SK-N-SH treated with all-trans-retinoic acid at 6 μM for 48 hours (cell line): ENCODE measurements at regions not wholly inside any gene's neighbourhood (a gene's known extent, or its start where the extent isn't known, plus 50 kb on each side); places are given as distances from the start of the nearest gene placed in this dataset.

Experiments
- ATAC-seq: fragments of 200-7000 bp; cut with Tn5 transposase; 3 replicates; pipeline ENCODE4 v1.9.1; 2020; ENCODE audit warnings: mild to moderate bottlenecking, moderate library complexity
- ARNTL ChIP-seq: fragments of 450-650 bp; formaldehyde crosslinking; IDR thresholded peaks from 2 replicates; pipeline ENCODE4 v1.5.0; 2020; ENCODE audit warnings: low read depth, mild to moderate bottlenecking, moderate library complexity, borderline replicate concordance
- CSDC2 ChIP-seq: fragments of 250-450 bp; sonication (Bioruptor Pico); IDR thresholded peaks from 2 replicates; pipeline ENCODE4 v1.5.0; 2020; ENCODE audit warnings: mild to moderate bottlenecking, moderate library complexity
- ESRRG ChIP-seq: fragments of 250-450 bp; sonication (Bioruptor Pico); IDR thresholded peaks from 2 replicates; pipeline ENCODE4 v1.6.1; 2021; ENCODE audit warnings: mild to moderate bottlenecking
- OSR1 ChIP-seq: fragments of 250-450 bp; sonication (Bioruptor Pico); IDR thresholded peaks from 2 replicates; pipeline ENCODE4 v1.8.0; 2022; ENCODE audit warnings: moderate library complexity, mild to moderate bottlenecking, inconsistent platforms
- PPARA ChIP-seq: fragments of 250-450 bp; sonication (Bioruptor Pico); IDR thresholded peaks from 2 replicates; pipeline ENCODE4 v1.5.0; 2020; ENCODE audit warnings: mild to moderate bottlenecking, borderline replicate concordance
- TCF4 ChIP-seq: fragments of 250-450 bp; sonication (Bioruptor Pico); IDR thresholded peaks from 2 replicates; pipeline ENCODE4 v1.8.0; 2021; ENCODE audit warnings: mild to moderate bottlenecking, moderate library complexity, borderline replicate concordance
- TOX ChIP-seq: fragments of 250-450 bp; sonication (Bioruptor Pico); IDR thresholded peaks from 2 replicates; pipeline ENCODE4 v1.8.0; 2021; ENCODE audit warnings: mild to moderate bottlenecking, moderate library complexity, borderline replicate concordance
- ZC3H10 ChIP-seq: fragments of 250-450 bp; sonication (Bioruptor Pico); IDR thresholded peaks from 2 replicates; pipeline ENCODE4 v1.5.1; 2021; ENCODE audit warnings: mild to moderate bottlenecking, moderate library complexity
- ZFP3 ChIP-seq: fragments of 250-450 bp; sonication (Bioruptor Pico); IDR thresholded peaks from 2 replicates; pipeline ENCODE4 v1.5.0; 2020; ENCODE audit warnings: mild to moderate bottlenecking, moderate library complexity
- ZFP30 ChIP-seq: fragments of 450-650 bp; formaldehyde crosslinking; IDR thresholded peaks from 2 replicates; pipeline ENCODE4 v1.5.0; 2022; ENCODE audit warnings: mild to moderate bottlenecking, moderate library complexity
- ZNF70 ChIP-seq: fragments of 450-650 bp; formaldehyde crosslinking; IDR thresholded peaks from 2 replicates; pipeline ENCODE4 v1.5.0; 2020; ENCODE audit warnings: mild to moderate bottlenecking, moderate library complexity
- ZNF8 ChIP-seq: fragments of 450-650 bp; formaldehyde crosslinking; IDR thresholded peaks from 2 replicates; pipeline ENCODE4 v1.5.0; 2020; ENCODE audit warnings: mild to moderate bottlenecking, moderate library complexity
- TF ChIP-seq, protein P1 (sequence below): fragments of 250-450 bp; sonication (Bioruptor Pico); IDR thresholded peaks from 2 replicates; pipeline ENCODE4 v1.5.0; 2020; ENCODE audit warnings: mild to moderate bottlenecking, moderate library complexity
- TF ChIP-seq, protein P2 (sequence below): fragments of 250-450 bp; sonication (Bioruptor Pico); IDR thresholded peaks from 2 replicates; pipeline ENCODE4 v1.8.0; 2021; ENCODE audit warnings: low read depth, mild to moderate bottlenecking, moderate library complexity, borderline replicate concordance
- TF ChIP-seq, protein P3 (sequence below): fragments of 250-450 bp; sonication (Bioruptor Pico); IDR thresholded peaks from 2 replicates; pipeline ENCODE4 v1.5.1; 2021; ENCODE audit warnings: mild to moderate bottlenecking, moderate library complexity
- TF ChIP-seq, protein P4 (sequence below): fragments of 250-450 bp; sonication (Bioruptor Pico); IDR thresholded peaks from 2 replicates; pipeline ENCODE4 v1.5.1; 2020; ENCODE audit warnings: low read depth, mild to moderate bottlenecking, moderate library complexity
- TF ChIP-seq, protein P5 (sequence below): fragments of 250-450 bp; sonication (Bioruptor Pico); IDR thresholded peaks from 2 replicates; pipeline ENCODE4 v1.8.0; 2020; ENCODE audit warnings: mild to moderate bottlenecking, moderate library complexity, borderline replicate concordance

DNA sequence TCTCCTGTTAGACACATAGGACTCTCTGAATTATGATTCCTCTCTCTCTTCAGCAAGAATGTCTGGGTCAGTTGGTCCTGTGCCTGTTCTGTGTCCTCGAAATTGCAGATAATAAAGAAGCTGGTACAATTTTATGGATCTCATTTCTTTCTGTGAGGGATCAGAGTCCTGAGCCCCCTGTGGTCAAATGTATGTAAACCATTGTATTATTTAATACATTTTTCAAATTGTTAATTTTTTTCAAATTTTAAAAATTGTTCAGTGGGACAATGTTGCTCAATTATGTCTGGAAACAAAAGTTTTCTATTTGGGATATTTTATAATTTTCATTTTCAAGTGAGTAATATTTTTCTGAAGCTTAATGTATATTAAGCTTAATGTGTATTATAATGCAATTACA is 513.5 kb downstream of the CCER1 start:
- no peak for ATAC-seq
- TF ChIP-seq OSR1 (no peak), ZNF8 (no peak), TCF4 (CRISPR knock-in tag) (no peak), ESRRG (CRISPR knock-in tag) (no peak), ZC3H10 (CRISPR knock-in tag) (no peak), ZFP3 (CRISPR knock-in tag) (no peak)
- TF ChIP-seq, protein P1, sequence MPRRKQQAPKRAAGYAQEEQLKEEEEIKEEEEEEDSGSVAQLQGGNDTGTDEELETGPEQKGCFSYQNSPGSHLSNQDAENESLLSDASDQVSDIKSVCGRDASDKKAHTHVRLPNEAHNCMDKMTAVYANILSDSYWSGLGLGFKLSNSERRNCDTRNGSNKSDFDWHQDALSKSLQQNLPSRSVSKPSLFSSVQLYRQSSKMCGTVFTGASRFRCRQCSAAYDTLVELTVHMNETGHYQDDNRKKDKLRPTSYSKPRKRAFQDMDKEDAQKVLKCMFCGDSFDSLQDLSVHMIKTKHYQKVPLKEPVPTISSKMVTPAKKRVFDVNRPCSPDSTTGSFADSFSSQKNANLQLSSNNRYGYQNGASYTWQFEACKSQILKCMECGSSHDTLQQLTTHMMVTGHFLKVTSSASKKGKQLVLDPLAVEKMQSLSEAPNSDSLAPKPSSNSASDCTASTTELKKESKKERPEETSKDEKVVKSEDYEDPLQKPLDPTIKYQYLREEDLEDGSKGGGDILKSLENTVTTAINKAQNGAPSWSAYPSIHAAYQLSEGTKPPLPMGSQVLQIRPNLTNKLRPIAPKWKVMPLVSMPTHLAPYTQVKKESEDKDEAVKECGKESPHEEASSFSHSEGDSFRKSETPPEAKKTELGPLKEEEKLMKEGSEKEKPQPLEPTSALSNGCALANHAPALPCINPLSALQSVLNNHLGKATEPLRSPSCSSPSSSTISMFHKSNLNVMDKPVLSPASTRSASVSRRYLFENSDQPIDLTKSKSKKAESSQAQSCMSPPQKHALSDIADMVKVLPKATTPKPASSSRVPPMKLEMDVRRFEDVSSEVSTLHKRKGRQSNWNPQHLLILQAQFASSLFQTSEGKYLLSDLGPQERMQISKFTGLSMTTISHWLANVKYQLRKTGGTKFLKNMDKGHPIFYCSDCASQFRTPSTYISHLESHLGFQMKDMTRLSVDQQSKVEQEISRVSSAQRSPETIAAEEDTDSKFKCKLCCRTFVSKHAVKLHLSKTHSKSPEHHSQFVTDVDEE (CRISPR knock-in tag) = no peak
- TF ChIP-seq, protein P2, sequence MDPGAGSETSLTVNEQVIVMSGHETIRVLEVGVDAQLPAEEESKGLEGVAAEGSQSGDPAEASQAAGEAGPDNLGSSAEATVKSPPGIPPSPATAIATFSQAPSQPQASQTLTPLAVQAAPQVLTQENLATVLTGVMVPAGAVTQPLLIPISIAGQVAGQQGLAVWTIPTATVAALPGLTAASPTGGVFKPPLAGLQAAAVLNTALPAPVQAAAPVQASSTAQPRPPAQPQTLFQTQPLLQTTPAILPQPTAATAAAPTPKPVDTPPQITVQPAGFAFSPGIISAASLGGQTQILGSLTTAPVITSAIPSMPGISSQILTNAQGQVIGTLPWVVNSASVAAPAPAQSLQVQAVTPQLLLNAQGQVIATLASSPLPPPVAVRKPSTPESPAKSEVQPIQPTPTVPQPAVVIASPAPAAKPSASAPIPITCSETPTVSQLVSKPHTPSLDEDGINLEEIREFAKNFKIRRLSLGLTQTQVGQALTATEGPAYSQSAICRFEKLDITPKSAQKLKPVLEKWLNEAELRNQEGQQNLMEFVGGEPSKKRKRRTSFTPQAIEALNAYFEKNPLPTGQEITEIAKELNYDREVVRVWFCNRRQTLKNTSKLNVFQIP (CRISPR knock-in tag) = no peak

DNA sequence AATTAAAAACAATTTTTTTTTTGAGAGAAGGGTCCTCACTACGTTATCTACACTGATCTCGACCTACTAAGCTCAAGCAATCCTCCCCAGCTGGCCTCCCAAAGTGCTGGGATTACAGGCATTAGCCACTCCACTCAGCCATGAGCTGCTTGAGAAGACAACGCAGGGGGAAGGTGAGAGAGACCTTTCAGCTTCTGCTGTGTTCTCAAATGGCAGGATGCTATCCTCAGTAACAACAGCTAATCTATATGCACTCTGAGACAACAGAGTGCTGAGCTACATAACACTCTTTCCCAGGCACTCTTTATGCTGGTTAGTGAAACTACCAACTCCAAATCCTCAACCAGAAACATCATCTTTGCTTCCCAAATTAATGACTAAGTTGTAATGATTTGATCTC is 526.1 kb downstream of the CCER1 start:
- no peak for ATAC-seq
- TF ChIP-seq OSR1 (no peak), TOX (CRISPR knock-in tag) (no peak), TCF4 (CRISPR knock-in tag) (no peak), ZFP30 (CRISPR knock-in tag) (no peak), CSDC2 (CRISPR knock-in tag) (no peak), PPARA (CRISPR knock-in tag) (no peak), ARNTL (no peak)
- TF ChIP-seq, protein P2 (CRISPR knock-in tag) = no peak
- TF ChIP-seq, protein P3, sequence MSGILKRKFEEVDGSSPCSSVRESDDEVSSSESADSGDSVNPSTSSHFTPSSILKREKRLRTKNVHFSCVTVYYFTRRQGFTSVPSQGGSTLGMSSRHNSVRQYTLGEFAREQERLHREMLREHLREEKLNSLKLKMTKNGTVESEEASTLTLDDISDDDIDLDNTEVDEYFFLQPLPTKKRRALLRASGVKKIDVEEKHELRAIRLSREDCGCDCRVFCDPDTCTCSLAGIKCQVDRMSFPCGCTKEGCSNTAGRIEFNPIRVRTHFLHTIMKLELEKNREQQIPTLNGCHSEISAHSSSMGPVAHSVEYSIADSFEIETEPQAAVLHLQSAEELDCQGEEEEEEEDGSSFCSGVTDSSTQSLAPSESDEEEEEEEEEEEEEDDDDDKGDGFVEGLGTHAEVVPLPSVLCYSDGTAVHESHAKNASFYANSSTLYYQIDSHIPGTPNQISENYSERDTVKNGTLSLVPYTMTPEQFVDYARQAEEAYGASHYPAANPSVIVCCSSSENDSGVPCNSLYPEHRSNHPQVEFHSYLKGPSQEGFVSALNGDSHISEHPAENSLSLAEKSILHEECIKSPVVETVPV (CRISPR knock-in tag) = no peak
- TF ChIP-seq, protein P4, sequence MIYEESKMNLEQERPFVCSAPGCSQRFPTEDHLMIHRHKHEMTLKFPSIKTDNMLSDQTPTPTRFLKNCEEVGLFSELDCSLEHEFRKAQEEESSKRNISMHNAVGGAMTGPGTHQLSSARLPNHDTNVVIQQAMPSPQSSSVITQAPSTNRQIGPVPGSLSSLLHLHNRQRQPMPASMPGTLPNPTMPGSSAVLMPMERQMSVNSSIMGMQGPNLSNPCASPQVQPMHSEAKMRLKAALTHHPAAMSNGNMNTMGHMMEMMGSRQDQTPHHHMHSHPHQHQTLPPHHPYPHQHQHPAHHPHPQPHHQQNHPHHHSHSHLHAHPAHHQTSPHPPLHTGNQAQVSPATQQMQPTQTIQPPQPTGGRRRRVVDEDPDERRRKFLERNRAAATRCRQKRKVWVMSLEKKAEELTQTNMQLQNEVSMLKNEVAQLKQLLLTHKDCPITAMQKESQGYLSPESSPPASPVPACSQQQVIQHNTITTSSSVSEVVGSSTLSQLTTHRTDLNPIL = no peak

DNA sequence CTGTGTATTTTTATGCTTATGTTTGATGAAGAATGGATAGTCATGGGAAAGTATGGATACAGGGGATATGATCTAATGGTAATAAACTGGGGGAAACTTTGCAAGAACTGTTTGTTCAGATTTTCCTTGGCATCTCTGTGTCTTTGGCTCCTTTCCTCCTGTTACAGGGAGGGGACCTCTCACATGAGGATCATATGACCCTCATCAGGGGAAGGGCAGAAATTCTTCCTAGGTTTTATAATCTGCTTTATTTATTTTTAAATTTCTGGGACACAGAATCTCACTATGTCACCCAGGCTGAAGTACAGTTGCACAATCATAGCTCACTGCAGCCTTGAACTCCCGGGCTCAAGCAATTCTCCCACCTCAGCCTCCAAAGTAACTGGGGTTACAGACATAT is 526.5 kb downstream of the CCER1 start:
- ATAC-seq = no peak

More for the DNA sequence above, 526.5 kb downstream of the CCER1 start:
- TF ChIP-seq ARNTL (no peak), CSDC2 (CRISPR knock-in tag) (no peak), PPARA (CRISPR knock-in tag) (no peak), ZNF70 (CRISPR knock-in tag) (no peak), ZFP3 (CRISPR knock-in tag) (no peak), ZC3H10 (CRISPR knock-in tag) (no peak), ESRRG (CRISPR knock-in tag) (no peak)
- TF ChIP-seq, protein P3 (CRISPR knock-in tag) = no peak
- TF ChIP-seq, protein P2 (CRISPR knock-in tag) = no peak
- TF ChIP-seq, protein P5, sequence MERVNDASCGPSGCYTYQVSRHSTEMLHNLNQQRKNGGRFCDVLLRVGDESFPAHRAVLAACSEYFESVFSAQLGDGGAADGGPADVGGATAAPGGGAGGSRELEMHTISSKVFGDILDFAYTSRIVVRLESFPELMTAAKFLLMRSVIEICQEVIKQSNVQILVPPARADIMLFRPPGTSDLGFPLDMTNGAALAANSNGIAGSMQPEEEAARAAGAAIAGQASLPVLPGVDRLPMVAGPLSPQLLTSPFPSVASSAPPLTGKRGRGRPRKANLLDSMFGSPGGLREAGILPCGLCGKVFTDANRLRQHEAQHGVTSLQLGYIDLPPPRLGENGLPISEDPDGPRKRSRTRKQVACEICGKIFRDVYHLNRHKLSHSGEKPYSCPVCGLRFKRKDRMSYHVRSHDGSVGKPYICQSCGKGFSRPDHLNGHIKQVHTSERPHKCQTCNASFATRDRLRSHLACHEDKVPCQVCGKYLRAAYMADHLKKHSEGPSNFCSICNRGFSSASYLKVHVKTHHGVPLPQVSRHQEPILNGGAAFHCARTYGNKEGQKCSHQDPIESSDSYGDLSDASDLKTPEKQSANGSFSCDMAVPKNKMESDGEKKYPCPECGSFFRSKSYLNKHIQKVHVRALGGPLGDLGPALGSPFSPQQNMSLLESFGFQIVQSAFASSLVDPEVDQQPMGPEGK (CRISPR knock-in tag) = no peak
- TF ChIP-seq, protein P1 (CRISPR knock-in tag) = no peak
- TF ChIP-seq, all 23 proteins: peak for 0
